ENCODE measurements at regions not wholly inside any gene's neighbourhood (a gene's known extent, or its start where the extent isn't known, plus 50 kb on each side); places are given as distances from the start of the nearest gene placed in this dataset.

DNA sequence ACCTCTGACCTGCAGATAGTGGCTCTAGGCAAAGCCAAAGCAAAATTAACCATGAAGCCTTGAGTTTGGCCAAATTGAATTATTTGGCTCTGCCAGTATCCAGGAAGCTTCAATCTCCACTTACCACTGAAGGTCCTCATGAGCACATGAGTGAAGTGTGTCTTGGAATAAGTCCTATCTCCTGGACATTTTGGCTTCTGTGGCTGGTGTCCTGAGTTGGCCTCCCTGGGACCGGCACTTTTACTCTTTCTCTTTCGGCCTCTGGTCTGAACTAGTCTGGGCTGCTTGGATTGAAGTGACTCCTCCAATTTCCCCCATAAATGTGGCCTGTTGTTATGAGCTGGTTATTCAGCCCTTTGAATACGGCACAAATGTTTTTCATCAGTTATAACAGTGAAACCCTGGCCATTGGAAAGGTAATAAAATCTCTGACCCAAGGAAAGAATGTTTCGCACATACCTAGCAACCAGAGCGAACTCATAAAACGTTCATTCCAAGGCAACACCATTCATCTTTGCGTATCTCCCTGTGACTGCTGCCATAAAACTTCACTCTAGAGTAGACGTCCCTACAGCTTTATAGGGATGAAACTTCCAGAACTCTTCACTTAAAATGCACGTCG, 216.4 kb downstream of the LPIN1 start:
- H2AFZ ChIP-seq (ENCODE audit: low read depth, low read length): no peak overlapping the region
- H3K79me2 ChIP-seq (ENCODE audit: low read length): no peaks in the 10 kb centered on the region
- no peak overlapping the region for H3K4me3 ChIP-seq (ENCODE audit: low read length)
- H3K27ac ChIP-seq (ENCODE audit: low read length): no peak overlapping the region
- H3K27me3 ChIP-seq (ENCODE audit: low read depth, low read length): peaks cover 5% of the 10 kb centered on the region
- H3K9ac ChIP-seq (ENCODE audit: low read length): no peak overlapping the region
- H3K36me3 ChIP-seq (replicated peaks; ENCODE audit: low read depth, low read length): no peaks in the 10 kb centered on the region
- no peak overlapping the region for H3K4me2 ChIP-seq (ENCODE audit: low read length)
- H3K9me3 ChIP-seq (ENCODE audit: insufficient read depth, low read length): no peaks in the 10 kb centered on the region
- H3K4me1 ChIP-seq (ENCODE audit: low read length): no peaks in the 10 kb centered on the region
- H4K20me1 ChIP-seq (ENCODE audit: insufficient read depth, low read length): no peaks in the 10 kb centered on the region
- TF ChIP-seq, protein P1, sequence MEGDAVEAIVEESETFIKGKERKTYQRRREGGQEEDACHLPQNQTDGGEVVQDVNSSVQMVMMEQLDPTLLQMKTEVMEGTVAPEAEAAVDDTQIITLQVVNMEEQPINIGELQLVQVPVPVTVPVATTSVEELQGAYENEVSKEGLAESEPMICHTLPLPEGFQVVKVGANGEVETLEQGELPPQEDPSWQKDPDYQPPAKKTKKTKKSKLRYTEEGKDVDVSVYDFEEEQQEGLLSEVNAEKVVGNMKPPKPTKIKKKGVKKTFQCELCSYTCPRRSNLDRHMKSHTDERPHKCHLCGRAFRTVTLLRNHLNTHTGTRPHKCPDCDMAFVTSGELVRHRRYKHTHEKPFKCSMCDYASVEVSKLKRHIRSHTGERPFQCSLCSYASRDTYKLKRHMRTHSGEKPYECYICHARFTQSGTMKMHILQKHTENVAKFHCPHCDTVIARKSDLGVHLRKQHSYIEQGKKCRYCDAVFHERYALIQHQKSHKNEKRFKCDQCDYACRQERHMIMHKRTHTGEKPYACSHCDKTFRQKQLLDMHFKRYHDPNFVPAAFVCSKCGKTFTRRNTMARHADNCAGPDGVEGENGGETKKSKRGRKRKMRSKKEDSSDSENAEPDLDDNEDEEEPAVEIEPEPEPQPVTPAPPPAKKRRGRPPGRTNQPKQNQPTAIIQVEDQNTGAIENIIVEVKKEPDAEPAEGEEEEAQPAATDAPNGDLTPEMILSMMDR (IDR thresholded peaks at IDR 0.05; ENCODE audit: low read depth, low read length): no peak
- TF ChIP-seq EZH2phosphoT487 (IDR thresholded peaks at IDR 0.05; ENCODE audit: low read depth): no peak

DNA sequence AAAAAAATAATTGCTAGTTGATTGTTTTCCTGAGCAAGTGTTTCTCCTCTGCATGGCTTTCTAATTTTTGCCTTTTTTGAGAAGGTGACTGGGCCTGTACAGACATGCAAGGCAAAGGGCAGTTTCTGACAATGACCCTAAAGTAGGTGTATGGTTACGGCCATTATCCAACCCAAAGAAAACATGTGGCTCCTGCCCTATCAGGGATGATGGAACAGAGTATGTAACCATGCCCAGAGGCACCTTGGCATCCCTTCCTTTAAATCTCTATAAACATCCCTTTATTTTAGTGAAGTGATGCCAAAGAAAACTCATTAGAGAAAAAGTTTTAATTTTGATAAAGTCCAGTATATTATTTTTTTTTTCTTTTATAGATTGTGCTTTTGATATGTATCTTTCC, 217.5 kb downstream of the LPIN1 start:
- Histone ChIP-seq H3K79me2 (ENCODE audit: low read length) (no peaks in the 10 kb centered on the region), H3K9ac (ENCODE audit: low read length) (no peak overlapping the region), H4K20me1 (ENCODE audit: insufficient read depth, low read length) (no peaks in the 10 kb centered on the region), H3K4me2 (ENCODE audit: low read length) (no peak overlapping the region), H3K27me3 (ENCODE audit: low read depth, low read length) (0 out of 2 replicates have a peak, but pooled peaks cover 3% of the 10 kb centered on the region), H3K4me1 (ENCODE audit: low read length) (no peaks in the 10 kb centered on the region), H3K4me3 (ENCODE audit: low read length) (no peak overlapping the region), H3K27ac (ENCODE audit: low read length) (no peak overlapping the region), H2AFZ (ENCODE audit: low read depth, low read length) (no peak overlapping the region), H3K36me3 (replicated peaks; ENCODE audit: low read depth, low read length) (no peaks in the 10 kb centered on the region), H3K9me3 (ENCODE audit: insufficient read depth, low read length) (no peaks in the 10 kb centered on the region)
- TF ChIP-seq, protein P1 (IDR thresholded peaks at IDR 0.05; ENCODE audit: low read depth, low read length): no peak
- no peak for TF ChIP-seq EZH2phosphoT487 (IDR thresholded peaks at IDR 0.05; ENCODE audit: low read depth)

DNA sequence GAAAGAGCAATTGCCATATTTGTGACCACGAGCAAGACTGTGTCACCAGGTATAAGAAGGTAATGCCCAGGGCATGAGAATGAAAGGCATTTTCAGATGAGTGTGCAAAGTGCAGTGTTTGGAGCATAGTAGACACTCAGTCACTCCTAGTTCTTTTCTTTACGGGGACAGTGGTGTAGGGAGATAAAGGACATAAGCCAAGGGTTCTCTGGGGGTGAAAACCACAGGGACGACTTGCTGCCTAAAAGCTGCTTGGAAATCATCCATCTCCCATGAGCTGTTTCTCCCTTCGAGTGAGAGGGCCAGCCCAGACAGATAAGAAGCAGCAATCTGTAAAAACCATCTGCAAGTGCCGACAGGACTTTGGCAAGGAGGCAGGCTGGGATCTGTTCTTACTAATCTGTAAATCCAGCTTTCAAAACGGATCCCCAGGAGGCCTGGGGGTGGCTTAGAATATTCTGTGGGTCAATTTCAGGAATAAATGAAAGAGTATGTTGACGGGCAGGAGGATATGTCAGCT, 221.6 kb downstream of the LPIN1 start:
- no peak overlapping the region for H3K4me3 ChIP-seq (ENCODE audit: low read length)
- no peak overlapping the region for H3K9ac ChIP-seq (ENCODE audit: low read length)
- H3K36me3 ChIP-seq (replicated peaks; ENCODE audit: low read depth, low read length): no peaks in the 10 kb centered on the region
- H2AFZ ChIP-seq (ENCODE audit: low read depth, low read length): no peak overlapping the region
- no peak overlapping the region for H3K4me2 ChIP-seq (ENCODE audit: low read length)
- no peaks in the 10 kb centered on the region for H3K9me3 ChIP-seq (ENCODE audit: insufficient read depth, low read length)
- H3K4me1 ChIP-seq (ENCODE audit: low read length): no peaks in the 10 kb centered on the region
- H3K27ac ChIP-seq (ENCODE audit: low read length): no peak overlapping the region
- H3K27me3 ChIP-seq (ENCODE audit: low read depth, low read length): 0 out of 2 replicates have a peak, but pooled peaks cover 5% of the 10 kb centered on the region
- TF ChIP-seq, protein P1 (IDR thresholded peaks at IDR 0.05; ENCODE audit: low read depth, low read length): no peak
- no peak for TF ChIP-seq EZH2phosphoT487 (IDR thresholded peaks at IDR 0.05; ENCODE audit: low read depth)
- no peaks in the 10 kb centered on the region for H4K20me1 ChIP-seq (ENCODE audit: insufficient read depth, low read length)
- no peaks in the 10 kb centered on the region for H3K79me2 ChIP-seq (ENCODE audit: low read length)

DNA sequence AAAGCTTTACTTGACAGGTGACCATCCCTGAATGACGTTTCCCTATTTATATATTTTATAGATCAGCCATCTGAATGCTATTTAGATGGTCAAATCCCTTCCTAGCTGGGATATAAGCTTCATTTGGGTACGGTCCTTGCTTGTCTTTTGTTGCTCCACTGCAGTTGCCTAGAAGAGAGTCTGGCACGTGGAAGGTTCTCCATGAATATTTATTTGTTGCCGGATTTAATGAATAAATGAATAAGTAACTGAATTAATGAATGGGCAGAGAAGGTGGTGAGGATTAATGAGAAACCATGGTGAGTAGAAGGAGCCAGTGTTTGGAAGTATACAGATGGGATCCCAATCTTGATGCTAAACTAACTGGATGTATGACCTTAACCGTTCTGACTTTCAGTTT, 222.1 kb downstream of the LPIN1 start:
- Histone ChIP-seq H3K27me3 (ENCODE audit: low read depth, low read length) (peaks cover 5% of the 10 kb centered on the region; the same call in 1 of the 2 replicates), H3K4me2 (ENCODE audit: low read length) (no peak overlapping the region), H3K9me3 (ENCODE audit: insufficient read depth, low read length) (0 out of 2 replicates have a peak, but pooled peaks cover 4% of the 10 kb centered on the region), H3K36me3 (replicated peaks; ENCODE audit: low read depth, low read length) (no peaks in the 10 kb centered on the region), H3K4me1 (ENCODE audit: low read length) (no peaks in the 10 kb centered on the region), H3K27ac (ENCODE audit: low read length) (no peak overlapping the region), H2AFZ (ENCODE audit: low read depth, low read length) (no peak overlapping the region), H3K4me3 (ENCODE audit: low read length) (no peak overlapping the region), H4K20me1 (ENCODE audit: insufficient read depth, low read length) (no peaks in the 10 kb centered on the region), H3K9ac (ENCODE audit: low read length) (no peak overlapping the region), H3K79me2 (ENCODE audit: low read length) (no peaks in the 10 kb centered on the region)
- TF ChIP-seq EZH2phosphoT487 (IDR thresholded peaks at IDR 0.05; ENCODE audit: low read depth): no peak
- TF ChIP-seq, protein P1 (IDR thresholded peaks at IDR 0.05; ENCODE audit: low read depth, low read length): no peak
